ENCODE measurements at regions not wholly inside any gene's neighbourhood (a gene's known extent, or its start where the extent isn't known, plus 50 kb on each side); places are given as distances from the start of the nearest gene placed in this dataset.

DNA sequence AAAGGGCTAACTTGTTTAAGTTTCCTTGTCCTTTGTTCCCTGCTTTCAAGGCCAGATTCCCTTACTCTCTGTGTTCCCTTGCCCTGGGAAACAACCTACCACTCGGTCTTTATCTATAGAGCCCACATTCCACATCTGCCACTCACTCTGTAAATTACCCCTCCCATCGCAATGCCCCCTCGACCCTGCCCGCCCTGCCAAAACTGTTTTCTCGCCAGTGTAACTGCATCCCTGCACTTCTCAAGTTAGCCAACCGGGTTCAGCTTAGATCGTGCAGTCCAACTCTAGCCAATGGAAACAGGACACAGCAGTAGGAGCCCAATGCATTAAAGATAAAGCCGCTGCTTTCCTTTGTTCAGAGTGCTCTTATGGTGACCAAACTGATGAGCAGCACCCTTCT, 263.6 kb downstream of the TBL1XR1 start:
- intact Hi-C loops (cut with micrococcal nuclease) = loop anchor here (10.0 kb wide), 1 partner anchor 409 kb away; no protein-coding TSS in a partner anchor

DNA sequence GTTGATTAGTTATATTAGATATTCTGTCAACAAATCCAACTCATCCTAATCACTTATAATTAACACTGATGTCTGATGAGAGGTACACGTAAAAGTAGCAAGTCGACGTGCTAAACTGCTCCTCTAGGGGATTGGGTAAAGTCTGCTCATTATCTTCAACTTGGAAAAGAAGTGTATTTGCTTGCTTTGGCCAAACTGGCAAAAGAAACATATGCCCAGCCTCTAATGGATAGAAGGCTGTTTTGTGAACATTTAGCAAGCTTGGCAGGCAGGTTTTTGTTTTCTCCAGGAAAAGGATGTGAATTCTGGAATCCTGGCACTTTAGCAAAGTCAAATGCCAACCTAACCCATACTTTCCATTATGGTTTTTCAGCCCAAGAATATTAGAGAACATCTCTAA, 264.8 kb downstream of the TBL1XR1 start:
- intact Hi-C loops (cut with micrococcal nuclease) = loop anchor here (10.0 kb wide), 1 partner anchor 408 kb away; no protein-coding TSS in a partner anchor

DNA sequence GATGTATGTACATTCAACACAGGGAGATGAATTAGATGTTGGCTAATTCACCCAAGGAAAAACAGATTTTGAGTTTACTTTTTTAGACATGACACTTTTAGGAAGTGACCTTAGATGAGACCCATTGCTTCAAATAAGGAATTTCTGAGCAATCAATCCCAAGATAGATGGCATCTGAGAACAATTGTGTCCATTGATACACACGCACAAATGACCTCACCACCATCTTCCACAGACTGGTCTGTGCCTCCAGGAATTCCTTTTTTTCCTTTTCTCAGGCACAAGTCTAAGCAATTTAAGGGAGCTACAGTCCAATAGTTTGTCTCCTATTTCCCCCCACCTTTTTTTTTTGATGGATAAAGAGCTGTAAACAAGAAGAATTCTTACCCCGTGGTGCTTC, 265.3 kb downstream of the TBL1XR1 start:
- intact Hi-C loops (cut with micrococcal nuclease) = loop anchor here (10.0 kb wide), 1 partner anchor 407 kb away; no protein-coding TSS in a partner anchor

DNA sequence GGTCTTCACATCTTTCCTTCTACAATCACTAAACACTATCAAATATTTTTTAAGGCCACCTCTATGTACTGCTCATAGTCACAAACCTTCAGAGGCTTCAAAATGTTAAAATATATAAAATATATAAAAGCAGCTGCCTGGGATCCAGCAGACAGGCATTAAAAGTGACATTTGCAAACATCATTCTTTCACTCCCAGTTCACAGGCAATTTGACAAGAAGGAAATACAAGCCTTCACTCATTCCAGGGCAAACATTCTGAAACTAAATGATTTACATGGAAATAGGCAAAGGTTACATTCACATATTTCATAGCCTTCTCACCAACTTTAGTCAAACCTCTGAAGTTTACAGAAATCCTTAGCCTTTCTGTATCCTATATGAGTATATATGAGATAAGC, 266.3 kb downstream of the TBL1XR1 start:
- intact Hi-C loops (cut with micrococcal nuclease) = loop anchor here (10.0 kb wide), 1 partner anchor 406 kb away; no protein-coding TSS in a partner anchor

DNA sequence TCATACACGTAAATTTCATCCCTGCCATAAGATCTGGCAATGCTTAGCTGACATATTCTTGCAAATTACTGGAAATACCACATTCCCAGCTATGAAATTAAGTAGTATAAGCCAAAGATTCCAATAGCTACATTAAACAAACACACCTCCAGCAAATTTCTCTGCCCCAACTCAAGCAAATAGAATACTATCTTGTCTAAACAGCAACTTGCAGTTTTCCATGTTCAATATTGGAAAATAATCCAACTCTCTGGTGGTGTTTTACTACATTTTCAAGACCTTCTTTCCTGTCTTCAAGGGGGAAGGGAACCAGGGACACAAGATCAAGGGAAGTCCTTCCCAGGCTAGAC, 268.7 kb downstream of the TBL1XR1 start:
- intact Hi-C loops (cut with micrococcal nuclease) = no loop called here

DNA sequence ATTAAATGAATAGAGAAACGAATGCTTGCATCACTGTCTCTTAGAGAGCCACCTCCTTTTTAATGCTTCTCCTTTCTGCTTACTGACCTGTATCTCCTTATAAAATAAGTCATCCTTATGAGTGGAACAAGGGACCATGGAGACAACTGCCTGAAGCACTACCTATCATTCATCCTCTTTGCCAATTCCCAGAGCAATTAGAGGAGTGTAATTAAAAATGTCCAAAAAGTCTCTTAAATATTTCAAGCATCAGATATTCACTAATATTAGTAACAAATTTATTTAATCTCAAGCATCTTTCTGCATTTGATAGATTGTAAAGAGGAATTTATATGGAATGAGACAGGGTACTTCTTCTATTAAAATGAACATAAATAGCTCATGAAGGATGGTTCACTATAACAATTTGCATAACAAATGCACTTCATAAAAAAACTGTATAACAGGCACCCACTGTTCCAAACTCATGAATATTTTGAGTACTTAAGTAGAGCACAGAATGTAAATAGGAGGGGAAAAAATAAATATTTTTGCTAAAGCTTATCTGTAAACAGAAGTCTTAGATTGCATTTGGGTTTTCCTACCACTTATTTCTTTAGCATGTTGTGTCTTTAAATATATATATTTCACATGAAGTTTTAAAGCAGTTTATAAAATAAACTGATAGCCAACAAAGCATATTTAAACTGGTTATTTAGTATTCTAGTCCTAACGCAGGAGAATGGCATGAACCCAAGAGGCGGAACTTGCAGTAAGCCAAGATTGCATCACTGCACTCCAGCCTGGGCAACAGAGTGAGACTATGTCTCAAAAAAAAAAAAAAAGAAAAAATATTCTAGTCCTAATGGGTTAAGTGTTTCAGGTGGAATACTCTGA, 269.3 kb downstream of the TBL1XR1 start:
- intact Hi-C loops (cut with micrococcal nuclease) = no loop called here

DNA sequence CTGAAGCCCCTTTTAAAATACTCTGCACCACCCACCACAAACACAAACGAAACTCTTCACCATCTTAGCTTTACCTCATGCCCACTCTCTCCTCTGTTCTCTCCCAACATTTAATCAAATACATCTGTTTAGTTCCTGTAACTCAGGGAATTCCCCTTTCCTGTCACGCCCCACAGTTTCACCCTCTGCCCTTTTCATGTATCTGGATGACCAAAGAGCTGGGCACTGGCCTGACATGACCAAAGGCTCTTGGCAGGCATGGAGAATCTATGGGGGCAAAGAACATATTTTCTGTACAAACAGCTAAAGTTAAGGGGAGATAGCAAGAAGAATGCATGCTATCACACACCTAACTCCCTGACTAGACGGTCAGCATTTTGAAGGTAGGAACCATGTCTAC, 270.0 kb downstream of the TBL1XR1 start:
- intact Hi-C loops (cut with micrococcal nuclease) = no loop called here

DNA sequence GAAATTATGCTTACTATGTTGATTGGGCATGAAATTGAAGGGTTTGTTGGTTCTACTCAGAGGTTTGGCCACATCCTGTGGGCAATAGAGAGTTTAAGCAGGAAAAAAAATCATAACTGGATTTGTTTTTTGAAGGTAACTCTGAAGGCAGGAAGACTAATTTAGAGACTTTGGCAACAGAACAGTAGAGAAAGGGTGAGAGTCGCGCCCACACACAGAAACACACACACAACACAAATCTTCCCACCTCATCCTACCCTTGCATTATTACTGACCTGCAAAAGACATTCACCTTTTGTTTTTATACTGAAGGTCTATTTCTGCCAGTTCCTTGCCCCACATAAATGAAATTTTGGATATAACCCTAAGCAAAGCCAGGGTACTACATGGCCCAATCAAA, 270.6 kb downstream of the TBL1XR1 start:
- intact Hi-C loops (cut with micrococcal nuclease) = no loop called here

DNA sequence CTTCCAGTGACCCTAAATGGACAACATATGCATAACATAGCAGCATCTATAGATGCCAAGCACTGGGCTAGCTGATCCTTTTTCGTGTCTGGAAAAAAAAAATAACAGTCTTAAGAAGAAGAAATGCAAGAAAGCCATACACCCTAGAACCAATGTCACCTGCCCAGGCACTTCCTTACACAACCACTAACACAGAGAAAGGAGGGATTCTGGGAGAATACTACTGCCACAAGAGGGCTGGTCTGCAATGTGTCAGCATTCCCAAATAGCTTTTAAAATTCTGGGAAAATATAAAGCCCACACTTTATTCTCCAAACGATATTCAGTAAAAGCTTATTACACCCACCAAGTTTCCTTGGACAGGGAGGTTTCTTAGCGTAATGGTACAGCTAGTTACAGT, 271.2 kb downstream of the TBL1XR1 start:
- intact Hi-C loops (cut with micrococcal nuclease) = no loop called here

DNA sequence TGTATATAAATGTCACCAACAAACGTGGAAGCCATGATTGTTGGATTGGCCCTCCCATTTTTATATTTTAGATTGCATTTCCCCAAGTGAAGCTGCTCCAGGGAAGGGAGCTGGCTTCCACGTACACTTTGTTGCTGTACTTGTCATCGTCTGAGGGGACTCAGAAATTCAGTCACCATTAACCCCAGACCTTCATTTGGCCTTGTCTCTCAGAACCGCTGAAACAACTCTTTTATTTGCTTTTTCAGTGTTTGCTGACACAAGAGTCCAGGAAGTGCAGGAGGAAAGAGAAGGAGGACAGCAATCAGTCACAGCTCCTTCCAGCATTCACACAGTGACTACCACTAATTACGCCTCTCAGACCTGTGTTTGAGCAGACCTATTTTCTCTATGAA, 276.5 kb downstream of the TBL1XR1 start:
- intact Hi-C loops (cut with micrococcal nuclease) = no loop called here

DNA sequence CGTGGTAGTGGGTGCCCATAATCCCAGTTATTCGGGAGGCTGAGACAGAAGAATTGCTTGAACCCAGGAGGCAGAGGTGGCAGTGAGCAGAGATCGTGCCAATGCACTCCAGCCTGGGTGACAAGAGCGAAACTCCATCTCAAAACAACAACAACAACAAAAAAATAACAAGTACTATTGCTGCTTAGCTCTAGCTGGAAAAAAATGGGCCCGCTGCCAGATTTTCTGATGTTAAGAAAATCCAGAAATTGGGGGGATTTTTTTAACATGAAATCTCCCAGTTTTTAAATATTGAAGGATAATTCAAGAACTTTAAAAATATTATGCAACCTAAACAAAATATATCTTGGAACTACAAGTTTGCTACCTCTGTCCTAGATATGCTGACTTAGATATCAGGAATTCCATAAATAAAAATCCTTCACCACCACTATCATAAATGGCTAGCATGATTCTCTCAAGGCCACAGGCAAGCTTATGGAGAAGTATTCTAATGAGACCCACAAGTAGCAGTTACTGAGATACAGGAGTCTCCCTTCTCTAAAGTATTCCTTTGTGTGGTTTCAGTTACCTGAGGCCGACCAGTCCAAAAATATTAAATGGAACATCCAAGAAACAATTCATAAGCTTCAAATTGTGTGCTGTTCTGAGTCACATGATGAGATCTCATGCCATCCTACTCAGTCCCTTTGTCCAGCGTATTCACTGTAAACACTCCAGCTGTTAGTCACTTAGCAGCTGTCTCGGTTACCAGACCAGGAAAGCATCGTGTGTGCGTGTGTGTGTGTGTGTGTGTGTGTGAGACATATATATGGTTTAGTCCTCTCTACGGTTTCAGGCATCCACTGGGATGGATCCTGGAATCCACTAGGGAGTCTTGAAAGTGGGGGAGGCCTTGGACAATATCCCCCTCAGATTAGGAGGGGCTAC, 277.2 kb downstream of the TBL1XR1 start:
- intact Hi-C loops (cut with micrococcal nuclease) = no loop called here

DNA sequence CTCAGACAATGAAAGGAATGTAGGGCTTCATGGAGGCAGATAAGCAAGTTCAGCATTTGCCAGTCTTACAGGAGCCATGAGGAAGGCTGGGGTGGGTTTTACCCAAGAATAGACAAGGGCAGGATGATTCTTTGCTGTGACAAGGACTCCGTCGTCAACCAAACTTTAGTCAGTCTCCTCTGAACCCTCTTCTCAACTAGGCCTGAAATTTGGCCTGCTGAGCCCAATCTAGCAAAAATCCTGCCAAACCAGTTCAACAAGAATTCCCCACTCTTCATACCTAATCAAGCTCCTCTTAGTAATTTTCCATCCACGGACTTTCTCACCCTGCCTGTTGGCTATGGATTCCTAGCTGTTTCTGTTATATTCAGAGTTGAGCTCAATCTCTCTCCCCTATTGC, 280.5 kb downstream of the TBL1XR1 start:
- intact Hi-C loops (cut with micrococcal nuclease) = no loop called here

DNA sequence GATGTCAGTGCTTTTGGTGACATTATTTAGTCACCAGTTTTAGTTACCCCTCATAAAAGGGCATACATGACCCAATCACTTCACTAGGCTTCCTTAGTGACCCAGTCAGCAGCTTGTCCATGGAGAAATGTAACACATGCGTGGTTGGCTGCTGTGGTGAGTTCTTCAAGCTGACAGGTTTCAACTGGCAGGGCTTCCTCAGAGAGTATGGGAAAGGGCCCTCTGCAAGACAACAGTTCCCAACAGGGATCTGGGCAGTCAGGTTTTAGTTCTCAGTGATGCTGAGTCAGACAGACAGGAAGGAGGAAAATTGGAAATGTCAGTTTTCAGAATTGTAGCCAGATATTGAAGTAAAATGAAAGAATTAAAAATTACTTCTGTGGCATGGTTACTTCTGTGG, 282.5 kb downstream of the TBL1XR1 start:
- intact Hi-C loops (cut with micrococcal nuclease) = no loop called here

DNA sequence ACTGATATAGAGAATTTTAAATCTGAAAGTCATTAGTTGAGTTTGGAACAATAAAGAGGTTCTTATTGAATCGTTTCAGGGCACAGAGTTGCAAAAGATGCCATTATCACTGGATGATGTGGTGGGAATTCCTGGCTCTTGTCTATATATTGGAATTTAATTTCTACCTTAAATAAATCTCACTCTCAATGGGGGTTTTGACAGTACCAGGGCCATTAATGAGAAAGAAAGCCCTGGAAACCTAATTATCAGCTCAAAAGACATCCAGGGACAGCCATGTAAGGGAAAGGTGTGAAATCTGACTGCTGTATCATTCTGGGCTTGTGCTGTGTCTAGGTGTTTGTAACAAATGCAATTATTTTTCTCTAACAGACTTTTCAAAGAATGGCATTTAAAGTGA, 285.7 kb downstream of the TBL1XR1 start:
- intact Hi-C loops (cut with micrococcal nuclease) = no loop called here

DNA sequence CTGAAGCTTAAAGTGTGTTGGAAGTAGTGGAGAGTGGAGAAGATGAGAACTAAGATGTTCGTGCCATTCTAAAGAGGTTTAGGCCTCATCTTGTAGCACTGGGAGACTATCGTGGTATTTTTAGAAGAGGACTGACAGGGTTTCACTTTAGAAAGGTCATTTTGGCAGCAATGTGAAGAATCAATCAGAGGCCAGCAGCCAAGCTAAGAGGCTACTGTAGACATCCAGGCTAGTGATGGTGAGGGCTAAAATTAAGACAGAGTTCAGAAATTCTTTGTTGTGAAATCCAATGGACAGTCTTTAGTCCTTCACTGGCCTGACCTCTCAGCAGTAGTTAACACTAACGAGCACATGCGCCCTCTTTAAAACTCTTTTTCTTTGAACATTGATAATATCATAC, 288.2 kb downstream of the TBL1XR1 start:
- intact Hi-C loops (cut with micrococcal nuclease) = no loop called here

DNA sequence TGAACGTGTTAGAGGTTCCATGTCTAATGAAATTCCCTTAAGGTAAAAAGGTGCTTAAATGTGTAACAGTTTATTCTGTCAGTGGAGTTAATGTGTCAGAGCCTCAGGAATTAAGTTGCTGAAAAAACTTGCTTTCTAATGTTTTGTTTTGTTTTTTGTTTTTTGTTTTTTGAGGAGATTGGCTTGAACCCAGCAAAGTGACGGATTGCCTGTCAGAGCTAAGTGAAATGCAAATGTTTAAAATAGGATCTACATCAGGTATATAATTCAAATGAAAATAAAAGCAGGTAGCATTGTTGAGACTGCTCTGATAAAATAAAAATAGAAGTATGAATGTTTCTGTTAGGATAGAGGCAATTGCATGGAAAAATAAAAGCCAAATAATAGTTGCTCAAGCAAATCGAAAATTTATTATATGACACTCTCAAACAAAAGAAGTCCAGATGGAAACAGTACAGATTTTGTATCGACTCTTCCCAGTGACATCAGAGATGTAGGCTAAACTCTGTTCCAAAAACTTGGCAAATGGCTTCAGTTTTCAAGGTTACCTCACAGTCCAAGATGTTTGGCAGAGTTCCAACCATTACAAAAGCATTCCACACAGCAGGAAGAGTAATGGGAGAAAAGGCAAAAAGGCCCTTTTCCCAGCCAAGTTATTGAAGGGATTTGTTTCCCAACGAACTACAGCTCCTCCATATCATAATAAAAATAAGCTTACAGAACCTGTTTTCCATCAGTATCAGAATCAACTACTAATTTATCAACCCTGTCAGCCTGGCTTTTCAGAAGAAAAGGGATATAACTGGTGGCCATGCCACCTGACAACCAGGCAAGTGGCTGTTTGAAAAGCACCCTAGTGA, 291.0 kb downstream of the TBL1XR1 start:
- intact Hi-C loops (cut with micrococcal nuclease) = no loop called here

DNA sequence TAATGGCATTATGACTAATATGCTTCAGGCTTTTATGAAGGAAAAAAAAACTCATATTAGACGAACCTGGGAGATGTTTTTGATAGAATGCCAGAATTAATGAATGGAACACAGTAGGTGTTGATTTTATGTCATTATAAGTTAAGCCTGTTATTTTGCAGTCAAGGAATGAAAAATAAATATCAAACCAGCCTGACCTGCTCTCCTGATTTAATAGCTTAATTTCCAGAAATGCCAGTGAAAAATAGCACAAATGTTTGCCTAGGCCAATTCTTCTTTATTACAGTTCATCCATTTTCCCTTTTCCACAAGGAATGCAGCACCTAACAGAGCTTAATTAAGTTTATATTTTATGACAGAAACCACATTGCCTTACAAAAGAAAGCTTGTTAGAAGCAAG, 292.0 kb downstream of the TBL1XR1 start:
- intact Hi-C loops (cut with micrococcal nuclease) = no loop called here

DNA sequence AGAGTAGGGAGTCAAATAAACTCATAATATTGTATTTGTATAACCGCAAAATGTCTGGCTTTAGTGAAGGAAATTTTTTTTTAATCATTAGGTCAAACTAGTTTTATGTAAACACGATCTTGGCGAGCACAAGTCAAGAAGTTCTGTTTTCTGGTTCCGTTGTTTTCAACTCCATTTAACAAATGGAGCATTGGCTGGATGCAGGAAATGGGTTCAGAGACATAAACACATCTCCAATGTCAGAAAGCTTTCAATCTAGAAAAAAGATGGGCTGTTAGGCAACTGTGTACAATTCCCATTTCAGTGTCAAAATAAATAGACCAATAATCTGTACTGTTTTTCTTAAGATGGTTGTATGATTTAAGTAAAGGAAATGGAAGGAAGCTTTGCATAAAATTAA, 292.8 kb downstream of the TBL1XR1 start:
- intact Hi-C loops (cut with micrococcal nuclease) = no loop called here

DNA sequence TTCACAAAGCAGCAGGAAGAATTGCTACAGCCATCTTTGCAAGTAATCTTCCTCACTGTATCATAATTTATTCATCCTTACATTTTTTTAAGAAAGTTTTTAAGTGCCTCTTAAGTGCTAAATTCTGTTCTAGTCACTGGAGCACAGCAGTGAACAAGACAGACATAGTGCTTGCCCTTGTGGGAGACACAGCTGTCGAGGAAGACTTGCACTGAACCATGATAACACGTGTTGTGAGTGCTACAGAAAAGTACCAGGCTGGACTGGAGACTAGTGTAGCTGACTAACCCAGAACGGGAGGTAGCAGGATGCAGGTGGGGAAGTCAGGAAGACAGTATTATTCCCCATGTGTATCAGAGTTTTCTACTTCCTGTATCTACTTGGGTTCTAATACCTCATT, 300.6 kb downstream of the TBL1XR1 start:
- intact Hi-C loops (cut with micrococcal nuclease) = no loop called here

DNA sequence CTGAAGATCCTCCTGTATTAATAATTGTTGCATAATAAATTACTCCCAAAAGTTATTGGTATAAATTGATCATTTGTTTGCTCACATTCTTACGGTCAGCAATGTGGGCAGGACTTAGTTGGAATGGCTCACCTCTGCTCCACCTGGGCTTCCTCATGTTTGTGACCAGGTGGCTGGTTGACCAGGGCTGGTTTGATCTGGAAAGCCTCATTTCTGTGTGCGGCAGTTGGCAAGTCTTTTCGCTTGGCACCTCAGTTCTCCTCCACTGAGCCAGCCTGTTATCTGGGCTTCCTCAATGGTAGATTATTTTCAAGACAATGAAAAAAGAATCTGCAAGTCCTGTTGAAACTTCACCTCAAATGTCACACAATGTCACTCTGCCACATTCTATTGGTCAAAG, 301.1 kb downstream of the TBL1XR1 start:
- intact Hi-C loops (cut with micrococcal nuclease) = no loop called here

DNA sequence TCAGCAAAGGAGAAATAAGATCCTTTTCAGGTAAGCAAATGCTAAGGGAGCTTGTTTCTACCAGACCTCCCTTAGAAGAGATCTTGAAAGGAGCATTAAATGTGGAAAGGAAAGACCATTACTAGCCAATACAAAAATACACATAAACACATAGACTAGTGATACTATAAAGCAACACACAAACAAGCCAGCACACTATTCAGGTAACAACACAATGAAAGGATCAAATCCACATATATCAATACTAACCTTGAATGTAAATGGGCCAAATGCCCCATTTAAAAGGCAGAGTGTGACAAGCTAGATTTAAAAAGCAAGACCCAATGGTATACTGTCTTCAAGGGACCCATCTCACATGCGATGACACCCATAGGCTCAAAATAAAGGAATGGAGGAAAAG, 317.6 kb downstream of the TBL1XR1 start:
- intact Hi-C loops (cut with micrococcal nuclease) = loop anchor here (10.0 kb wide), 1 partner anchor 175 kb away; no protein-coding TSS in a partner anchor

Measured in T-helper 1 cell treated with Interleukin-12 subunit alpha and Interleukin-12 subunit beta and Interleukin-4 antibody, amounts not matched to agents 30 ng/mL and 1 ng/mL, for 36 hours (primary cell).